Caki2 (cell line): ENCODE measurements at regions not wholly inside any gene's neighbourhood (a gene's known extent, or its start where the extent isn't known, plus 50 kb on each side); places are given as distances from the start of the nearest gene placed in this dataset.
"Not testable (repeated sequence)": the region's sequence is repeated elsewhere in the genome, so short reads cannot be mapped to it uniquely, and the experiment has no call there.

ENCODE experiments used
- DNase-seq: peaks from one replicate; pipeline ENCODE4 v3.0.0-alpha.2; 2015; ENCODE audit warnings: low read depth
- in situ Hi-C: cut with HindIII; loops from 2 replicates; pipeline ENCODE4 v1.10.0; 2016; ENCODE audit warnings: low sequenced_read_pairs, low pct_unique_long_range_greater_than_20kb, mixed read lengths

- in situ Hi-C loops: no loop called here
- DNase-seq: no peak
Measured at GRCh38 chr13:73809561-73809960, 324.6 kb downstream of the KLF12 start.

- no peak for DNase-seq
- in situ Hi-C loops: no loop called here
Measured at GRCh38 chr13:73808318-73808717, 325.9 kb downstream of the KLF12 start.

GRCh38 chr13:73805326-73805958 is 328.8 kb downstream of the KLF12 start:
- in situ Hi-C loops, DNase-seq: not testable (repeated sequence)

GRCh38 chr13:73803997-73804396 is 330.2 kb downstream of the KLF12 start:
- DNase-seq: no peak
- in situ Hi-C loops: no loop called here

- in situ Hi-C loops: no loop called here
- DNase-seq: no peak
Measured at GRCh38 chr13:73800011-73800410, 334.2 kb downstream of the KLF12 start.

- DNase-seq: no peak
- in situ Hi-C loops: no loop called here
Measured at GRCh38 chr13:73794755-73795154, 339.4 kb downstream of the KLF12 start.

GRCh38 chr13:73793361-73793760 is 340.8 kb downstream of the KLF12 start:
- DNase-seq: no peak
- in situ Hi-C loops: no loop called here

- no peak for DNase-seq
- in situ Hi-C loops: no loop called here
Measured at GRCh38 chr13:73792796-73793195, 341.4 kb downstream of the KLF12 start.

GRCh38 chr13:73782450-73783449 is 351.5 kb downstream of the KLF12 start:
- in situ Hi-C loops: no loop called here
- no peak for DNase-seq

- in situ Hi-C loops: no loop called here
- DNase-seq: no peak
Measured at GRCh38 chr13:73781384-73781783, 352.8 kb downstream of the KLF12 start.

GRCh38 chr13:73779881-73780280 is 354.3 kb downstream of the KLF12 start:
- no peak for DNase-seq
- in situ Hi-C loops: no loop called here

GRCh38 chr13:73778242-73778864 is 355.9 kb downstream of the KLF12 start:
- in situ Hi-C loops: no loop called here
- DNase-seq: no peak

GRCh38 chr13:73777134-73777533 is 357.1 kb downstream of the KLF12 start:
- DNase-seq: no peak
- in situ Hi-C loops: no loop called here

GRCh38 chr13:73776151-73776785 is 357.9 kb downstream of the KLF12 start:
- DNase-seq: no peak
- in situ Hi-C loops: no loop called here

GRCh38 chr13:73773168-73773549 is 361.0 kb downstream of the KLF12 start:
- DNase-seq: no peak
- in situ Hi-C loops: no loop called here

- DNase-seq: no peak
- in situ Hi-C loops: no loop called here
Measured at GRCh38 chr13:73772449-73773167, 361.6 kb downstream of the KLF12 start.

GRCh38 chr13:73767747-73768315 is 366.4 kb downstream of the KLF12 start:
- in situ Hi-C loops: no loop called here

More at GRCh38 chr13:73767747-73768315, 366.4 kb downstream of the KLF12 start:
- no peak for DNase-seq
